Right renal cortex interstitium (tissue), 3 donors: ENCODE measurements at regions not wholly inside any gene's neighbourhood (a gene's known extent, or its start where the extent isn't known, plus 50 kb on each side); places are given as distances from the start of the nearest gene placed in this dataset.
"Not testable (repeated sequence)": the region's sequence is repeated elsewhere in the genome, so short reads cannot be mapped to it uniquely, and the experiment has no call there.

ENCODE experiments used
- DNase-seq, 3 donors: peaks; one replicate each; pipeline ENCODE4 v3.0.0-alpha.2; 2013; ENCODE audit warnings: low read depth in 3 of 3, low spot score in 2 of 3

GRCh38 chr12:56872366-56872765, 61.8 kb downstream of the SDR9C7 start:
- DNase-seq: no peak

GRCh38 chr12:56867216-56867615, 67.0 kb downstream of the SDR9C7 start:
- DNase-seq: no peak

- no peak for DNase-seq
Observed at GRCh38 chr12:56866493-56866892, 67.7 kb downstream of the SDR9C7 start.

GRCh38 chr12:56864318-56864717, 69.9 kb downstream of the SDR9C7 start:
- no peak for DNase-seq

GRCh38 chr12:56863789-56864188, 70.4 kb downstream of the SDR9C7 start:
- no peak for DNase-seq

GRCh38 chr12:56862264-56862663, 71.9 kb downstream of the SDR9C7 start:
- DNase-seq: no peak

- DNase-seq: not testable (repeated sequence)
Observed at GRCh38 chr12:56853392-56853978, 80.7 kb downstream of the SDR9C7 start.

GRCh38 chr12:56851462-56851861, 82.7 kb downstream of the SDR9C7 start:
- no peak for DNase-seq

- no peak for DNase-seq
Observed at GRCh38 chr12:56840922-56841321, 77.8 kb downstream of the HSD17B6 start.

GRCh38 chr12:56839915-56840325, 76.8 kb downstream of the HSD17B6 start:
- no peak for DNase-seq

- no peak for DNase-seq
Observed at GRCh38 chr12:56839489-56839848, 76.3 kb downstream of the HSD17B6 start.

- peak in 1 of 3 donors; percentile 21 for DNase-seq
Observed at GRCh38 chr12:56838621-56839488, 75.7 kb downstream of the HSD17B6 start.
